Lung (tissue), 11 donors: ENCODE measurements at regions not wholly inside any gene's neighbourhood (a gene's known extent, or its start where the extent isn't known, plus 50 kb on each side); places are given as distances from the start of the nearest gene placed in this dataset.

Experiments
- ATAC-seq: fragments of 200-7000 bp; cut with Tn5 transposase; one replicate; pipeline ENCODE4 v1.9.1; 2020; ENCODE audit warnings: moderate number of reproducible peaks; ENCODE audit not compliant: insufficient read depth, low FRiP score
- DNase-seq, 3 donors: peaks; one replicate each; pipeline ENCODE4 v3.0.0-alpha.2; 2013 to 2017
- H3K27ac ChIP-seq, 2 donors: one replicate each; pipeline ENCODE4 v1.5.1; 2013; ENCODE audit warnings: mild to moderate bottlenecking in 2 of 2, moderate library complexity in 2 of 2, control low read depth in 1 of 2, inconsistent platforms in 1 of 2, low read depth in 1 of 2, low read length in 1 of 2
- H3K27me3 ChIP-seq, 3 donors: one replicate each; pipeline ENCODE4 v1.5.1; 2013; ENCODE audit warnings: low read length in 2 of 3; ENCODE audit not compliant: control insufficient read depth in 3 of 3, insufficient read depth in 3 of 3
- H3K36me3 ChIP-seq, 4 donors: one replicate each; pipeline ENCODE4 v1.5.1; 2013; ENCODE audit warnings: low read length in 4 of 4, mild to moderate bottlenecking in 1 of 4, moderate library complexity in 1 of 4; ENCODE audit not compliant: control insufficient read depth in 4 of 4, insufficient read depth in 4 of 4
- H3K4me1 ChIP-seq, 5 donors: one replicate each; pipeline ENCODE4 v1.5.1; 2013; ENCODE audit warnings: low read length in 5 of 5, mild to moderate bottlenecking in 2 of 5, moderate library complexity in 1 of 5; ENCODE audit not compliant: control insufficient read depth in 5 of 5, insufficient read depth in 5 of 5
- H3K4me3 ChIP-seq: one replicate; pipeline ENCODE4 v1.5.1; 2013; ENCODE audit warnings: mild to moderate bottlenecking, control low read depth, moderate library complexity
- H3K9ac ChIP-seq, 2 donors: one replicate each; pipeline ENCODE4 v1.5.1; 2013; ENCODE audit warnings: low read length in 2 of 2, control low read depth in 1 of 2; ENCODE audit not compliant: insufficient read depth in 1 of 2
- H3K9me3 ChIP-seq, 4 donors: one replicate each; pipeline ENCODE4 v1.5.1; 2013; ENCODE audit warnings: low read length in 3 of 4, mild to moderate bottlenecking in 1 of 4, moderate library complexity in 1 of 4; ENCODE audit not compliant: control insufficient read depth in 4 of 4, insufficient read depth in 3 of 4
- WGBS, 2 donors: extraction: QIAGEN DNeasy Blood & Tissue Kit; methylation state at CpG; one replicate each; pipeline ENCODE4 v1.1.7; 2013; 5-methylcytosine and 5-hydroxymethylcytosine counted together
- TF ChIP-seq, protein P1 (sequence below): IDR thresholded peaks from 2 replicates; pipeline ENCODE4 v1.5.1; 2012; ENCODE audit warnings: mild to moderate bottlenecking; ENCODE audit errors: control extremely low read depth, extremely low read depth
- donor health status: control.
- donor health status: control.
- donor health status: Bipolar disorder and iron deficiency.
- donor health status: healthy.
- donor health status: DM: yes; HTN: yes; CAD: no.

DNA sequence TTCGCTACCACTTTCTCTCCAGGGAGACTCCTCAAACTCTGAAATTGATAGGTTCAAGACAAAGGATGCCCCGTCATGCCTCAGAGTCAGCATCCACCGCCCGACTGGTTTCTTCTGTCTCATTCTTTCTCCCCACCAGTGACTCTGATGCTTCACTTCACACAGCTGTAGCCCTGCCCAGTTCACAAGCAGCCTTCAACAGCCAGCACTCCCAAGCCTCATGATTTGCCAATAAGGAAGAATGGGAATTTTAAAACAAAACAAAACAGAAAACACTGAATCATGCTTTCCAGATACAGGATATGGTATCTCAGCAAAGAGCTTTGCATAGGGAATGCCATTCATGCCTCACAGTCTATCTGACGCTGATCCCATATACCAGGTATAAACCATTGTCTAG, 371.2 kb upstream of the RORB start:
- H3K4me1 ChIP-seq: no peaks in the 10 kb centered on the region
- H3K9ac ChIP-seq: no peak overlapping the region
- WGBS, 2 donors: 61 to 74% methylated on average over 5 of the region's 5 CpGs
- H3K4me3 ChIP-seq: no peak overlapping the region
- DNase-seq: no peak
- H3K9me3 ChIP-seq: no peaks in the 10 kb centered on the region
- no peak for ATAC-seq
- no peak overlapping the region for H3K27ac ChIP-seq
- TF ChIP-seq, protein P1, sequence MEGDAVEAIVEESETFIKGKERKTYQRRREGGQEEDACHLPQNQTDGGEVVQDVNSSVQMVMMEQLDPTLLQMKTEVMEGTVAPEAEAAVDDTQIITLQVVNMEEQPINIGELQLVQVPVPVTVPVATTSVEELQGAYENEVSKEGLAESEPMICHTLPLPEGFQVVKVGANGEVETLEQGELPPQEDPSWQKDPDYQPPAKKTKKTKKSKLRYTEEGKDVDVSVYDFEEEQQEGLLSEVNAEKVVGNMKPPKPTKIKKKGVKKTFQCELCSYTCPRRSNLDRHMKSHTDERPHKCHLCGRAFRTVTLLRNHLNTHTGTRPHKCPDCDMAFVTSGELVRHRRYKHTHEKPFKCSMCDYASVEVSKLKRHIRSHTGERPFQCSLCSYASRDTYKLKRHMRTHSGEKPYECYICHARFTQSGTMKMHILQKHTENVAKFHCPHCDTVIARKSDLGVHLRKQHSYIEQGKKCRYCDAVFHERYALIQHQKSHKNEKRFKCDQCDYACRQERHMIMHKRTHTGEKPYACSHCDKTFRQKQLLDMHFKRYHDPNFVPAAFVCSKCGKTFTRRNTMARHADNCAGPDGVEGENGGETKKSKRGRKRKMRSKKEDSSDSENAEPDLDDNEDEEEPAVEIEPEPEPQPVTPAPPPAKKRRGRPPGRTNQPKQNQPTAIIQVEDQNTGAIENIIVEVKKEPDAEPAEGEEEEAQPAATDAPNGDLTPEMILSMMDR: no peak
- no peaks in the 10 kb centered on the region for H3K36me3 ChIP-seq
- no peaks in the 10 kb centered on the region for H3K27me3 ChIP-seq

DNA sequence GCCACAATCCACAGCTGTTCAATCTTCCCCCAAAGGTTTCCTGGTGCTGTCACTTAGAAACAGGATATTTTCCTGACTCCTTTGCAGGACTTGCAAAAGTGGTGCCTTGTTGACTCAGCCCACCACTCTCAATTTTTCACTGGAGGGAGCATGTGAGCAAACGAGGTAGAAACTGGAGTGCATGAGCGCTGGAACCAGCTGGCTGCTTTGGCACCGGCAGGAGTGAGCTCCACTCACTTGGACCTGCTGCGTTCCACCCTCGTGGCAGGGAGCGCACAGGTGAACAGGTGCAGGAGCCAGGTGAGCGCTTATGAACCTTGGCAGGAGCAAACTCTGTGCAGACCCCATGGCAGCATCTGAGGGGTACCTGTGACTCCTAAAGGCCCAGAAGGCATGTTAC, 364.1 kb upstream of the RORB start:
- DNase-seq (no peak), ATAC-seq (no peak)
- Histone ChIP-seq H3K36me3 (no peaks in the 10 kb centered on the region), H3K4me1 (no peaks in the 10 kb centered on the region), H3K27me3 (no peaks in the 10 kb centered on the region), H3K9ac (no peak overlapping the region), H3K9me3 (no peaks in the 10 kb centered on the region), H3K4me3 (no peak overlapping the region), H3K27ac (no peak overlapping the region)
- 82 to 86% methylated on average over 7 of the region's 7 CpGs for WGBS, 2 donors
- TF ChIP-seq, protein P1: no peak

DNA sequence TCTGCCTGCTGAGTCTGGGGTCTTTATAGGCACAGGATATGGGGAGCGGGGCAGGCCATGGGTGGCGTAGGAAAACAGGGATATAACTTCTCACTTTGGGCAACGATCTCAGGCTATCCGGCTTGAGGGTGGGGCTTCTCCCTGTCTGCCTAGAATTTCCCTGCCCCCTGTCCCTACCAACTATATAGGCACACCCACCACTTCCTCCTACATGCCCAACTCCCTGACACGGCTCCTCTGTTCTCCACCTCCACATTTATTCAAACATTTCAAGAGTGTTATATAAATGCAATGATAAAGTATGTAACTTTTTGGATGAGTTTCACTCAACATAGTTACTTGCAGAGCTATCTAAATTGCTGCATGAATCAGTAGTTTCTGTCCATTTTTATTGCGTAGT, 363.2 kb upstream of the RORB start:
- TF ChIP-seq, protein P1: no peak
- WGBS, 2 donors: 88% methylated on average over 6 of the region's 6 CpGs
- Histone ChIP-seq H3K4me1 (no peaks in the 10 kb centered on the region), H3K27ac (no peak overlapping the region), H3K36me3 (no peaks in the 10 kb centered on the region), H3K27me3 (no peaks in the 10 kb centered on the region), H3K9ac (no peak overlapping the region), H3K4me3 (no peak overlapping the region), H3K9me3 (peaks cover 0 to 4% (median 0%) of the 10 kb centered on the region in 4 donors)
- ATAC-seq (no peak), DNase-seq (no peak)

DNA sequence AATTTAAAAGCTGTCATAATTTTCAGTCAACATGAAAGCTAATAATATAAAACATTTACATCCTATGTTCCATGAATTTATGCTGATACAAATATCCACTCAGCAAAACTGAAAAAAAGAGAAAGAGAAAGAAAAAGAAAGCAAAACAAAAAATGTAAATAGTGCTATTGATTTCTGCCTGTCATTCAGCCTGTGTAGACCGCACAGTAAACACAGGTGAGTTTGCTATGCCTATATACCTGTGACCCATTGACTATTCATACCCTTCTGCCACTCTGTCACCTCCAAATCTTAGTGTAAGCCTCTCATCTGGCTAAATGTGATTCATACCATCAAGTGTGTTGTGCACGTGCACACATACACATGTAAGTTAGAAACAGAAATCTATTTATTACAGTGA, 359.0 kb upstream of the RORB start:
- no peak overlapping the region for H3K4me3 ChIP-seq
- 73 to 88% methylated on average over 2 of the region's 2 CpGs for WGBS, 2 donors

More for the DNA sequence above, 359.0 kb upstream of the RORB start:
- Histone ChIP-seq H3K4me1 (no peaks in the 10 kb centered on the region), H3K9me3 (peaks cover 0 to 4% (median 0%) of the 10 kb centered on the region in 4 donors), H3K36me3 (no peaks in the 10 kb centered on the region), H3K27ac (no peak overlapping the region), H3K9ac (no peak overlapping the region), H3K27me3 (no peaks in the 10 kb centered on the region)
- TF ChIP-seq, protein P1: no peak
- no peak for ATAC-seq
- DNase-seq: peak in 1 of 3 donors; percentile 1
